ENCODE measurements at regions not wholly inside any gene's neighbourhood (a gene's known extent, or its start where the extent isn't known, plus 50 kb on each side); places are given as distances from the start of the nearest gene placed in this dataset.

GRCh38 chr7:22949944-22950343 lies 64.0 kb downstream of the HYCC1 start:
- Histone ChIP-seq H3K27ac (no peak overlapping the region), H3K4me3 (no peak overlapping the region), H3K4me1 (no peaks in the 10 kb centered on the region), H3K9me3 (no peaks in the 10 kb centered on the region), H3K27me3 (ENCODE audit: insufficient read depth in 3 of 3, low read length in 2 of 3) (no peaks in the 10 kb centered on the region), H3K36me3 (ENCODE audit: insufficient read depth in 1 of 2, low read depth in 1 of 2) (peaks cover 4 to 21% of the 10 kb centered on the region in 2 donors)
- no peak for ATAC-seq
- 53 to 55% (median 55%) methylated on average over 2 of the region's 2 CpGs for WGBS, 3 donors
- no peak for TF ChIP-seq CTCF (IDR thresholded peaks at IDR 0.05)
- intact Hi-C loops (cut with DNase I) = no loop called here
- DNase-seq = no peak

- intact Hi-C loops (cut with DNase I) = no loop called here
- H3K9me3 ChIP-seq = no peaks in the 10 kb centered on the region
- H3K27me3 ChIP-seq (ENCODE audit: insufficient read depth in 3 of 3, low read length in 2 of 3) = no peaks in the 10 kb centered on the region
- H3K27ac ChIP-seq = no peak overlapping the region
- TF ChIP-seq CTCF (IDR thresholded peaks at IDR 0.05) = no peak
- no peak for ATAC-seq
- peaks cover 4 to 21% of the 10 kb centered on the region in 2 donors for H3K36me3 ChIP-seq (ENCODE audit: insufficient read depth in 1 of 2, low read depth in 1 of 2)
- H3K4me1 ChIP-seq = no peaks in the 10 kb centered on the region
- no peak for DNase-seq
- no peak overlapping the region for H3K4me3 ChIP-seq
- WGBS, 3 donors = 64 to 80% (median 67%) methylated on average over 3 of the region's 3 CpGs
Measured at GRCh38 chr7:22949221-22949620, 64.7 kb downstream of the HYCC1 start.

- Histone ChIP-seq H3K4me1 (peaks cover 1% of the 10 kb centered on the region), H3K4me3 (no peak overlapping the region), H3K27me3 (ENCODE audit: insufficient read depth in 3 of 3, low read length in 2 of 3) (no peaks in the 10 kb centered on the region), H3K36me3 (ENCODE audit: insufficient read depth in 1 of 2, low read depth in 1 of 2) (peaks cover 4 to 21% of the 10 kb centered on the region in 2 donors), H3K27ac (no peak overlapping the region), H3K9me3 (no peaks in the 10 kb centered on the region)
- DNase-seq = no peak
- no peak for ATAC-seq
- WGBS, 3 donors = 62 to 71% (median 67%) methylated on average over 2 of the region's 2 CpGs
- TF ChIP-seq CTCF (IDR thresholded peaks at IDR 0.05) = no peak
- intact Hi-C loops (cut with DNase I) = no loop called here
Measured at GRCh38 chr7:22948770-22949169, 65.2 kb downstream of the HYCC1 start.

GRCh38 chr7:22945584-22945983 lies 68.3 kb downstream of the HYCC1 start:
- no peaks in the 10 kb centered on the region for H3K9me3 ChIP-seq
- TF ChIP-seq CTCF (IDR thresholded peaks at IDR 0.05) = no peak
- H3K36me3 ChIP-seq (ENCODE audit: insufficient read depth in 1 of 2, low read depth in 1 of 2) = peaks cover 4 to 22% of the 10 kb centered on the region in 2 donors
- no peaks in the 10 kb centered on the region for H3K27me3 ChIP-seq (ENCODE audit: insufficient read depth in 3 of 3, low read length in 2 of 3)
- WGBS, 3 donors = 52 to 62% (median 55%) methylated on average over 6 of the region's 6 CpGs
- intact Hi-C loops (cut with DNase I) = no loop called here
- DNase-seq (no peak), ATAC-seq (no peak)
- no peak overlapping the region for H3K27ac ChIP-seq
- no peak overlapping the region for H3K4me3 ChIP-seq
- H3K4me1 ChIP-seq = peaks cover 4% of the 10 kb centered on the region

- no peaks in the 10 kb centered on the region for H3K27me3 ChIP-seq (ENCODE audit: insufficient read depth in 3 of 3, low read length in 2 of 3)
- no peak for TF ChIP-seq CTCF (IDR thresholded peaks at IDR 0.05)
- H3K36me3 ChIP-seq (ENCODE audit: insufficient read depth in 1 of 2, low read depth in 1 of 2) = peaks cover 4 to 22% of the 10 kb centered on the region in 2 donors
- DNase-seq (no peak), ATAC-seq (no peak)
- H3K27ac ChIP-seq = no peak overlapping the region
- peaks cover 4% of the 10 kb centered on the region for H3K4me1 ChIP-seq
- intact Hi-C loops (cut with DNase I) = no loop called here
- H3K4me3 ChIP-seq = no peak overlapping the region
- H3K9me3 ChIP-seq = no peaks in the 10 kb centered on the region
- 73 to 94% (median 79%) methylated on average over 2 of the region's 2 CpGs for WGBS, 3 donors
Measured at GRCh38 chr7:22944510-22944909, 69.4 kb downstream of the HYCC1 start.

Measured in psoas muscle (tissue), 7 donors.